ENCODE measurements at regions not wholly inside any gene's neighbourhood (a gene's known extent, or its start where the extent isn't known, plus 50 kb on each side); places are given as distances from the start of the nearest gene placed in this dataset.

DNA sequence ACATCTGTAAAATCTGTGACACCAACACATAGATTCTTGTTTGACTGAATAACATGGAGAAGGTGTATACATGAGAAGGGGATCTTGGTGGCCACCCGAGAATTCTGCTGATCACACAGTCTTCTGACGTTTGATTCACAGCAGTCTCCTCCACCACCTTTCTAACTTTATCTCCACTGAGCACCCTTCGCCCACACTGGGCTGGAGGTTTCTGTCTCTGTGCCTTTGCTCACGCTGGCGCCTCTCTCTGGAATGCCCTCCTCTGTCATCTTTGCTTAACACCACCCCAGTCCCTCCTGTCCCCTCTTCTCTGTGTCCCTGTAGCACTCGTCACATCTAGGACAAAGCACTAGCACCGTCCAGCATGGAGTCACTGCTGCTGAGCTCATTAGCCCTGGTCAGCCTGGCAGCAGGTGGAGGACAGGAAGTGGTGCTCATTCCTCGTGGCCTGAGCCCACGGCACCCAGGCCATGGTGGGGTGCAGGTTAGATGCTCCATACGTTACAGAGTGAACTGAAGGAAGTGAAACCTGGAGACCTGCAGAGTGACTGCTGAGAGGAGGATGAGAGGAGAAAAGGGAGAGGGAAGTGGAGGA lies 384.6 kb downstream of the UQCRFS1 start:
- no peak overlapping the region for H3K27ac ChIP-seq
- WGBS (ENCODE audit: missing lambda C conversion rate): 2% methylated on average over 10 of the region's 10 CpGs
- no peaks in the 10 kb centered on the region; the same call in 2 of the 3 replicates for H3K9me3 ChIP-seq
- ChIA-PET CTCF (interaction anchor here (1.1 to 1.2 kb wide), 2 partner anchors 10 to 14 kb away, joined by 3 to 4 read pairs; no protein-coding TSS in a partner anchor), POLR2A (no interaction called here)
- DNase-seq (ENCODE audit: low read depth in 1 of 2, low spot score in 1 of 2) (no peak), ATAC-seq (no peak), FAIRE-seq (no peak)
- TF ChIP-seq RFX5 (IDR thresholded peaks at IDR 0.05): no peak
- TF ChIP-seq, protein P1, sequence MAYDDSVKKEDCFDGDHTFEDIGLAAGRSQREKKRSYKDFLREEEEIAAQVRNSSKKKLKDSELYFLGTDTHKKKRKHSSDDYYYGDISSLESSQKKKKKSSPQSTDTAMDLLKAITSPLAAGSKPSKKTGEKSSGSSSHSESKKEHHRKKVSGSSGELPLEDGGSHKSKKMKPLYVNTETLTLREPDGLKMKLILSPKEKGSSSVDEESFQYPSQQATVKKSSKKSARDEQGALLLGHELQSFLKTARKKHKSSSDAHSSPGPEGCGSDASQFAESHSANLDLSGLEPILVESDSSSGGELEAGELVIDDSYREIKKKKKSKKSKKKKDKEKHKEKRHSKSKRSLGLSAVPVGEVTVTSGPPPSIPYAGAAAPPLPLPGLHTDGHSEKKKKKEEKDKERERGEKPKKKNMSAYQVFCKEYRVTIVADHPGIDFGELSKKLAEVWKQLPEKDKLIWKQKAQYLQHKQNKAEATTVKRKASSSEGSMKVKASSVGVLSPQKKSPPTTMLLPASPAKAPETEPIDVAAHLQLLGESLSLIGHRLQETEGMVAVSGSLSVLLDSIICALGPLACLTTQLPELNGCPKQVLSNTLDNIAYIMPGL (CRISPR knock-in tag; IDR thresholded peaks at IDR 0.05; ENCODE audit: borderline replicate concordance): no peak
- TF ChIP-seq SREBF2 (IDR thresholded peaks at IDR 0.05): no peak
- TF ChIP-seq JUN (IDR thresholded peaks at IDR 0.05): no peak
- TF ChIP-seq, protein P2, sequence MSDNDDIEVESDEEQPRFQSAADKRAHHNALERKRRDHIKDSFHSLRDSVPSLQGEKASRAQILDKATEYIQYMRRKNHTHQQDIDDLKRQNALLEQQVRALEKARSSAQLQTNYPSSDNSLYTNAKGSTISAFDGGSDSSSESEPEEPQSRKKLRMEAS (IDR thresholded peaks at IDR 0.05): no peak
- no peak for TF ChIP-seq RAD21 (conservative IDR thresholded peaks at IDR 0.05 in 1 of 2, IDR thresholded peaks at IDR 0.05 in 1 of 2)
- TF ChIP-seq CHD4 (IDR thresholded peaks at IDR 0.05; ENCODE audit: borderline replicate concordance): no peak
- TF ChIP-seq, protein P3, sequence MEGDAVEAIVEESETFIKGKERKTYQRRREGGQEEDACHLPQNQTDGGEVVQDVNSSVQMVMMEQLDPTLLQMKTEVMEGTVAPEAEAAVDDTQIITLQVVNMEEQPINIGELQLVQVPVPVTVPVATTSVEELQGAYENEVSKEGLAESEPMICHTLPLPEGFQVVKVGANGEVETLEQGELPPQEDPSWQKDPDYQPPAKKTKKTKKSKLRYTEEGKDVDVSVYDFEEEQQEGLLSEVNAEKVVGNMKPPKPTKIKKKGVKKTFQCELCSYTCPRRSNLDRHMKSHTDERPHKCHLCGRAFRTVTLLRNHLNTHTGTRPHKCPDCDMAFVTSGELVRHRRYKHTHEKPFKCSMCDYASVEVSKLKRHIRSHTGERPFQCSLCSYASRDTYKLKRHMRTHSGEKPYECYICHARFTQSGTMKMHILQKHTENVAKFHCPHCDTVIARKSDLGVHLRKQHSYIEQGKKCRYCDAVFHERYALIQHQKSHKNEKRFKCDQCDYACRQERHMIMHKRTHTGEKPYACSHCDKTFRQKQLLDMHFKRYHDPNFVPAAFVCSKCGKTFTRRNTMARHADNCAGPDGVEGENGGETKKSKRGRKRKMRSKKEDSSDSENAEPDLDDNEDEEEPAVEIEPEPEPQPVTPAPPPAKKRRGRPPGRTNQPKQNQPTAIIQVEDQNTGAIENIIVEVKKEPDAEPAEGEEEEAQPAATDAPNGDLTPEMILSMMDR (IDR thresholded peaks at IDR 0.05): no peak
- no peak for TF ChIP-seq TP53 (CRISPR knock-in tag; IDR thresholded peaks at IDR 0.05)
- TF ChIP-seq POLR2A (IDR thresholded peaks at IDR 0.05; ENCODE audit: low read length): no peak
- TF ChIP-seq MAZ (IDR thresholded peaks at IDR 0.05; ENCODE audit: borderline replicate concordance, low read depth, low read length): no peak
- TF ChIP-seq KDM1A (IDR thresholded peaks at IDR 0.05; ENCODE audit: low read depth): no peak
- TF ChIP-seq HDAC2 (IDR thresholded peaks at IDR 0.05): no peak
- no peak for TF ChIP-seq PHF8 (IDR thresholded peaks at IDR 0.05; ENCODE audit: borderline replicate concordance, low read depth)
- TF ChIP-seq CBX2 (IDR thresholded peaks at IDR 0.05; ENCODE audit: borderline replicate concordance, low read depth): no peak
- TF ChIP-seq MAFK (IDR thresholded peaks at IDR 0.05; ENCODE audit: partially characterized antibody): no peak
- no peak overlapping the region for H3K4me3 ChIP-seq
- H3K4me2 ChIP-seq: no peak overlapping the region
- H3K4me1 ChIP-seq: no peaks in the 10 kb centered on the region

DNA sequence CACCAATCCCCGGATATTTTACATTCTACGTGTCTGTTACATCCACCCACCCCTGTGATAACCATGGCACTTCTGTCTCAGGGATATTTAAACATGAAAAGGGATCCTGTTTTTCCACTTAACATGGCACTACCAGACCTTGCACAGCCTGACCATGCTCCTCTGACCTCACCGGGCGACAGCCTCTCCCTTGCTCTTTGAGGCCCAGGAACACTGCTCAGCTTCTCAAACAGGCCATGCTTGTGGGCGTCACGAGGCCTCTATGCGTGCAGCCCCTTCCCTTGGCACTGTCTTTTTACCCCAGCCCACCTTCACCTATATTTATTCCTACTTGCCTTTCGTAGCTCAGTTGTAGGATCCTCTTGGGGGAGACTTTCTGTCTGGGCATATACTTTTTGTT lies 385.6 kb downstream of the UQCRFS1 start:
- Histone ChIP-seq H3K27ac (no peak overlapping the region), H3K4me3 (no peak overlapping the region), H3K4me1 (no peaks in the 10 kb centered on the region), H3K4me2 (no peak overlapping the region), H3K9me3 (no peaks in the 10 kb centered on the region)
- 15% methylated on average over 8 of the region's 8 CpGs for WGBS (ENCODE audit: missing lambda C conversion rate)
- ATAC-seq (no peak), FAIRE-seq (no peak), DNase-seq (ENCODE audit: low read depth in 1 of 2, low spot score in 1 of 2) (no peak)
- ChIA-PET CTCF (interaction anchor here (1.1 to 1.3 kb wide), 2 partner anchors 11 to 52 kb away, joined by 3 to 4 read pairs; no protein-coding TSS in a partner anchor), POLR2A (no interaction called here)
- TF ChIP-seq ESRRA (IDR thresholded peaks at IDR 0.05; ENCODE audit: borderline replicate concordance, low read length) (no peak), CEBPB (IDR thresholded peaks at IDR 0.05) (no peak), KDM1A (IDR thresholded peaks at IDR 0.05; ENCODE audit: low read depth) (no peak)
- TF ChIP-seq, protein P4, sequence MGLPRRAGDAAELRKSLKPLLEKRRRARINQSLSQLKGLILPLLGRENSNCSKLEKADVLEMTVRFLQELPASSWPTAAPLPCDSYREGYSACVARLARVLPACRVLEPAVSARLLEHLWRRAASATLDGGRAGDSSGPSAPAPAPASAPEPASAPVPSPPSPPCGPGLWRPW (IDR thresholded peaks at IDR 0.05): no peak
- TF ChIP-seq, protein P5, sequence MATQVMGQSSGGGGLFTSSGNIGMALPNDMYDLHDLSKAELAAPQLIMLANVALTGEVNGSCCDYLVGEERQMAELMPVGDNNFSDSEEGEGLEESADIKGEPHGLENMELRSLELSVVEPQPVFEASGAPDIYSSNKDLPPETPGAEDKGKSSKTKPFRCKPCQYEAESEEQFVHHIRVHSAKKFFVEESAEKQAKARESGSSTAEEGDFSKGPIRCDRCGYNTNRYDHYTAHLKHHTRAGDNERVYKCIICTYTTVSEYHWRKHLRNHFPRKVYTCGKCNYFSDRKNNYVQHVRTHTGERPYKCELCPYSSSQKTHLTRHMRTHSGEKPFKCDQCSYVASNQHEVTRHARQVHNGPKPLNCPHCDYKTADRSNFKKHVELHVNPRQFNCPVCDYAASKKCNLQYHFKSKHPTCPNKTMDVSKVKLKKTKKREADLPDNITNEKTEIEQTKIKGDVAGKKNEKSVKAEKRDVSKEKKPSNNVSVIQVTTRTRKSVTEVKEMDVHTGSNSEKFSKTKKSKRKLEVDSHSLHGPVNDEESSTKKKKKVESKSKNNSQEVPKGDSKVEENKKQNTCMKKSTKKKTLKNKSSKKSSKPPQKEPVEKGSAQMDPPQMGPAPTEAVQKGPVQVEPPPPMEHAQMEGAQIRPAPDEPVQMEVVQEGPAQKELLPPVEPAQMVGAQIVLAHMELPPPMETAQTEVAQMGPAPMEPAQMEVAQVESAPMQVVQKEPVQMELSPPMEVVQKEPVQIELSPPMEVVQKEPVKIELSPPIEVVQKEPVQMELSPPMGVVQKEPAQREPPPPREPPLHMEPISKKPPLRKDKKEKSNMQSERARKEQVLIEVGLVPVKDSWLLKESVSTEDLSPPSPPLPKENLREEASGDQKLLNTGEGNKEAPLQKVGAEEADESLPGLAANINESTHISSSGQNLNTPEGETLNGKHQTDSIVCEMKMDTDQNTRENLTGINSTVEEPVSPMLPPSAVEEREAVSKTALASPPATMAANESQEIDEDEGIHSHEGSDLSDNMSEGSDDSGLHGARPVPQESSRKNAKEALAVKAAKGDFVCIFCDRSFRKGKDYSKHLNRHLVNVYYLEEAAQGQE (IDR thresholded peaks at IDR 0.05): no peak

Data from A549 (cell line).